Dermis blood vessel endothelial cell (primary cell): ENCODE measurements at regions not wholly inside any gene's neighbourhood (a gene's known extent, or its start where the extent isn't known, plus 50 kb on each side); places are given as distances from the start of the nearest gene placed in this dataset.

Experiments used
- DNase-seq: peaks from one replicate; pipeline ENCODE4 v3.0.0; 2010

GRCh38 chr6:12221856-12222255, 68.3 kb upstream of the EDN1 start:
- DNase-seq, result no peak

GRCh38 chr6:12222405-12223366, 67.5 kb upstream of the EDN1 start:
- DNase-seq, result no peak

- DNase-seq, result no peak
Observed at GRCh38 chr6:12223383-12223782, 66.8 kb upstream of the EDN1 start.

- DNase-seq, result no peak
Observed at GRCh38 chr6:12224251-12224650, 65.9 kb upstream of the EDN1 start.

GRCh38 chr6:12228447-12229146, 61.6 kb upstream of the EDN1 start:
- no peak for DNase-seq

- no peak for DNase-seq
Observed at GRCh38 chr6:12229332-12229731, 60.8 kb upstream of the EDN1 start.

- no peak for DNase-seq
Observed at GRCh38 chr6:12230523-12230922, 59.6 kb upstream of the EDN1 start.

GRCh38 chr6:12232339-12232738, 57.8 kb upstream of the EDN1 start:
- DNase-seq, result no peak

- no peak for DNase-seq
Observed at GRCh38 chr6:12232821-12233220, 57.3 kb upstream of the EDN1 start.

GRCh38 chr6:12233693-12234571, 56.2 kb upstream of the EDN1 start:
- DNase-seq, result peak; percentile 88

- DNase-seq, result no peak
Observed at GRCh38 chr6:12235341-12235740, 54.8 kb upstream of the EDN1 start.

- no peak for DNase-seq
Observed at GRCh38 chr6:12238219-12238618, 51.9 kb upstream of the EDN1 start.
